Adrenal gland (tissue), 9 donors: ENCODE measurements at regions not wholly inside any gene's neighbourhood (a gene's known extent, or its start where the extent isn't known, plus 50 kb on each side); places are given as distances from the start of the nearest gene placed in this dataset.

Experiments
- DNase-seq, 7 donors: peaks; one replicate each; pipeline ENCODE4 v3.0.0-alpha.2; 2019 to 2020
- H3K27ac ChIP-seq, 5 donors: fragments of 200-600 bp; sonication (generic) in 4 of 5; 1 replicate in 3 of 5; 2 replicates in 2 of 5; pipeline versions ENCODE4 v1.5.1 to v1.8.0; 2016 to 2020; ENCODE audit warnings: mild to moderate bottlenecking in 1 of 5
- H3K27me3 ChIP-seq: fragments of 200-600 bp; 2 replicates; pipeline ENCODE4 v1.8.0; 2021
- H3K36me3 ChIP-seq, 2 donors: fragments of 200-600 bp; replicated peaks in 1 of 2; 1 replicate in 1 of 2; 2 replicates in 1 of 2; pipeline versions ENCODE4 v1.5.1 to v1.8.0; 2018 to 2022
- H3K4me1 ChIP-seq, 2 donors: fragments of 200-600 bp; replicated peaks in 1 of 2; 1 replicate in 1 of 2; 2 replicates in 1 of 2; pipeline versions ENCODE4 v1.5.1 to v1.8.0; 2018 to 2021
- H3K4me3 ChIP-seq, 4 donors: fragments of 200-600 bp; sonication (generic) in 3 of 4; one replicate each; pipeline ENCODE4 v1.5.1; 2016 to 2018
- H3K9me3 ChIP-seq, 3 donors: fragments of 200-600 bp; sonication (generic) in 1 of 3; replicated peaks in 1 of 3; 1 replicate in 2 of 3; 2 replicates in 1 of 3; pipeline versions ENCODE4 v1.5.1 to v1.8.0; 2016 to 2021
- POLR2A ChIP-seq, 2 donors: fragments of 450-650 bp; IDR thresholded peaks; one replicate each; pipeline ENCODE4 v1.6.1; 2017; ENCODE audit warnings: antibody characterized with exemption in 2 of 2, mild to moderate bottlenecking in 2 of 2, moderate library complexity in 1 of 2
- WGBS, 4 donors: extraction: QIAGEN DNeasy Blood & Tissue Kit in 2 of 4; methylation state at CpG; one replicate each; pipeline versions ENCODE4 v1.1.5 to v1.1.7; 2013 to 2017; 5-methylcytosine and 5-hydroxymethylcytosine counted together
- intact Hi-C, 2 donors: fragments of 100-400 bp; cut with DNase I; formaldehyde crosslinking; loops; one replicate each; pipeline versions ENCODE4 v1.14.1 to v1.15.0; 2022 to 2023
- TF ChIP-seq, protein P1 (sequence below), 6 experiments: fragments of 450-650 bp in 4 of 6; fragments of 200-600 bp in 2 of 6; sonication (generic) in 1 of 6; IDR thresholded peaks; 1 replicate in 5 of 6; 2 replicates in 1 of 6; pipeline versions ENCODE4 v1.5.1 to v1.8.0; 2016 to 2021; ENCODE audit warnings: antibody characterized with exemption in 6 of 6, mild to moderate bottlenecking in 2 of 6, moderate library complexity in 1 of 6
- donor health status: healthy with polysubstance abuse.
- donor health status: Bipolar disorder and iron deficiency.
- donor health status: DM: yes; HTN: yes; CAD: no.
- donor health status: DM: no; HTN: no; CAD: no.
- donor health status: DM: no; HTN: no; CAD: no.

DNA sequence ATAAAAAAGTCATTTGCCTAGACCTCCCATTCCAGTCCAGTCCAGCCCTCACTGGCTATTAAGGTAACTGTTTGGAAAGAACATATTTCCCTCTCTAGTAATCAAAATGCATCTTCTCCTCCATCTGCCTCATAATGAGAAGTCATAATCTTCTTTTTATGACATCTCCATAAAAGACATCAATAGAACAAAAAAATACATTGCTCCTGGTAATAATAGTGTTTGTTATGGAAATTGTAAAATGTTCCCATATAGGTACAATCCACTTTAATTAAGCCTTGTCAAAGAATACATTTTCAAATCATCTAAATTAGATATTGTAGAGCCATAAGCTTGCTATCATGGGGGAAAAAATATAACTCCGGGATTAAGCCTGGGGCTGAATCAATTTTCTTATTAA, 461.6 kb downstream of the LRATD1 start:
- Histone ChIP-seq H3K9me3 (no peaks in the 10 kb centered on the region), H3K27ac (no peak overlapping the region), H3K4me1 (no peaks in the 10 kb centered on the region), H3K4me3 (no peak overlapping the region), H3K27me3 (no peaks in the 10 kb centered on the region), H3K36me3 (no peaks in the 10 kb centered on the region)
- intact Hi-C loops: no loop called here
- 79 to 88% (median 82%) methylated on average over 1 of the region's 1 CpG for WGBS, 4 donors
- no peak for DNase-seq
- TF ChIP-seq, protein P1, sequence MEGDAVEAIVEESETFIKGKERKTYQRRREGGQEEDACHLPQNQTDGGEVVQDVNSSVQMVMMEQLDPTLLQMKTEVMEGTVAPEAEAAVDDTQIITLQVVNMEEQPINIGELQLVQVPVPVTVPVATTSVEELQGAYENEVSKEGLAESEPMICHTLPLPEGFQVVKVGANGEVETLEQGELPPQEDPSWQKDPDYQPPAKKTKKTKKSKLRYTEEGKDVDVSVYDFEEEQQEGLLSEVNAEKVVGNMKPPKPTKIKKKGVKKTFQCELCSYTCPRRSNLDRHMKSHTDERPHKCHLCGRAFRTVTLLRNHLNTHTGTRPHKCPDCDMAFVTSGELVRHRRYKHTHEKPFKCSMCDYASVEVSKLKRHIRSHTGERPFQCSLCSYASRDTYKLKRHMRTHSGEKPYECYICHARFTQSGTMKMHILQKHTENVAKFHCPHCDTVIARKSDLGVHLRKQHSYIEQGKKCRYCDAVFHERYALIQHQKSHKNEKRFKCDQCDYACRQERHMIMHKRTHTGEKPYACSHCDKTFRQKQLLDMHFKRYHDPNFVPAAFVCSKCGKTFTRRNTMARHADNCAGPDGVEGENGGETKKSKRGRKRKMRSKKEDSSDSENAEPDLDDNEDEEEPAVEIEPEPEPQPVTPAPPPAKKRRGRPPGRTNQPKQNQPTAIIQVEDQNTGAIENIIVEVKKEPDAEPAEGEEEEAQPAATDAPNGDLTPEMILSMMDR (IDR thresholded peaks at IDR 0.05): no peak
- TF ChIP-seq POLR2A (IDR thresholded peaks at IDR 0.05): no peak

DNA sequence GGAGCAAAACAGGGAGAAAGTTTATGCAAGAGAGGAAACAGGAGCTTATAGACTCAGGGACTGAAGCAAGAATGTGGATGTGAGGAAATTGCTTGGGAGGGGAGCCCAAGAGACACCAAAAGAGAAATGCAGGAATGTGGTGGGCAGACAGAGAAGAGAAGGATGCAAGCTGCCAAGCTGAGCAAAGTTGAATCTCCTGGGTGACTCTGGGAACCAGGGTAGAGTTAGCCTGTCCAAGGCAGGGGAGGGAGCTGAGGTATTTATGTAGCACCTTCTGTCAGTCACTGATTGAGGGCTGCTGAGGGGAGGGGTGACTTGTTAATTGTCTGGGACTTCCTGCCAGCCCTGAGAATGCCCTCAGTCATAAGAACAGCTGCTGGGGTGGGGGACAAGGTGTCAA, 464.3 kb downstream of the NBAS start:
- no peaks in the 10 kb centered on the region for H3K36me3 ChIP-seq
- intact Hi-C loops: no loop called here
- H3K27me3 ChIP-seq: no peaks in the 10 kb centered on the region
- TF ChIP-seq, protein P1 (IDR thresholded peaks at IDR 0.05): no peak
- TF ChIP-seq POLR2A (IDR thresholded peaks at IDR 0.05): no peak
- H3K9me3 ChIP-seq: no peaks in the 10 kb centered on the region
- no peak overlapping the region for H3K27ac ChIP-seq
- no peak overlapping the region for H3K4me3 ChIP-seq
- no peak for DNase-seq
- H3K4me1 ChIP-seq: no peaks in the 10 kb centered on the region

GRCh38 chr2:15107137-15107536, 454.0 kb downstream of the NBAS start:
- Histone ChIP-seq H3K27me3 (no peaks in the 10 kb centered on the region), H3K4me1 (no peaks in the 10 kb centered on the region), H3K4me3 (no peak overlapping the region), H3K36me3 (no peaks in the 10 kb centered on the region), H3K27ac (no peak overlapping the region), H3K9me3 (peaks cover 0 to 5% (median 3%) of the 10 kb centered on the region in 3 donors)
- intact Hi-C loops: no loop called here
- DNase-seq: no peak
- TF ChIP-seq, protein P1 (IDR thresholded peaks at IDR 0.05): no peak
- TF ChIP-seq POLR2A (IDR thresholded peaks at IDR 0.05): no peak
- 61 to 75% (median 69%) methylated on average over 1 of the region's 1 CpG for WGBS, 4 donors

- 92 to 100% (median 96%) methylated on average over 1 of the region's 1 CpG for WGBS, 4 donors
- Histone ChIP-seq H3K4me1 (no peaks in the 10 kb centered on the region), H3K27me3 (no peaks in the 10 kb centered on the region), H3K27ac (no peak overlapping the region), H3K9me3 (peaks cover 0 to 8% (median 7%) of the 10 kb centered on the region in 3 donors), H3K4me3 (no peak overlapping the region), H3K36me3 (no peaks in the 10 kb centered on the region)
- TF ChIP-seq POLR2A (IDR thresholded peaks at IDR 0.05): no peak
- TF ChIP-seq, protein P1 (IDR thresholded peaks at IDR 0.05): no peak
- intact Hi-C loops: no loop called here
- DNase-seq: no peak
Observed at GRCh38 chr2:15111718-15112117, 449.4 kb downstream of the NBAS start.
